ENCODE measurements at regions not wholly inside any gene's neighbourhood (a gene's known extent, or its start where the extent isn't known, plus 50 kb on each side); places are given as distances from the start of the nearest gene placed in this dataset.
"Not testable (repeated sequence)": the region's sequence is repeated elsewhere in the genome, so short reads cannot be mapped to it uniquely, and the experiment has no call there.

DNA sequence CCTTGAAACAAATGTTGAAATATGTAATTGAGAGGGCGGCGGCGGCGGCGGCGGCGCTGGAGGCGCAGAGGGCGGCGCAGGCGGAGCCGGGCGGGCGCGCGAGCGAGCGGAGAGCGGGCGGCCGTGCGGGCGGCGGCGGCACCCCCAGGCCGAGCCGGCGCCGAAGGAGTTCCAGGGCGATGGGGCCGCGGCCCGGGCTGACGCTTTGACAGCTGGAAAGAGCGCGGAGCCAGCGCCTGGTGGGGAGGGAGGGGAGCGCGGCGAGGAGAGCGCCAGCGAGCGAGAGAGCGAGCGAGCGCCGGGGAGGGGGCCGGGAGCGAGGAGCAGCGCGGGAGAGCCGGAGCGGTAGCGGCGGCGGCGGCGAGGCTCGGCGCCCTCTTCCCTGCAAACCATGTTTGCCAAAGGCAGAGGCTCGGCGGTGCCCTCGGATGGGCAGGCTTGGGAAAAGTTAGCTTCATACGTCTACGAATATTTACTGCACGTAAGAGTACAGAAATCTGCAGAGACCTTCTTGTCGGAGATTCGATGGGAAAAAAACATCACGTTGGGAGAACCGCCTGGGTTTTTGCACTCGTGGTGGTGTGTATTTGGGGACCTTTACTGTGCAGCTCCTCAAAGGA is 116.8 kb upstream of the CDK13 start:
- DNase-seq = peak; percentile 73
- H3K14ac ChIP-seq (ENCODE audit: insufficient read depth, low read length); H3K9me3 ChIP-seq (ENCODE audit: control insufficient read depth, low read depth, low read length); H3K4me1 ChIP-seq (ENCODE audit: insufficient read depth, low read length); H2BK20ac ChIP-seq (ENCODE audit: low read depth, low read length, poor library complexity, severe bottlenecking); H3K23me2 ChIP-seq (ENCODE audit: insufficient read length, low read depth, low read length, poor library complexity, severe bottlenecking); H2BK120ac ChIP-seq (ENCODE audit: low read depth, low read length, poor library complexity, severe bottlenecking); H3K9ac ChIP-seq (ENCODE audit: extremely low read depth, insufficient read length, low read length); H3K9me3 Mint-ChIP-seq; H2BK15ac ChIP-seq (ENCODE audit: low read depth, low read length); H3T11ph ChIP-seq (ENCODE audit: low read length); H3K79me2 ChIP-seq (ENCODE audit: insufficient read depth, low read length); H2AK5ac ChIP-seq (ENCODE audit: insufficient read length, low read length); H3K27ac ChIP-seq (ENCODE audit: insufficient read length, low read depth, low read length); H3K79me1 ChIP-seq (ENCODE audit: insufficient read depth, low read depth, low read length, poor library complexity, severe bottlenecking); H2BK5ac ChIP-seq (ENCODE audit: insufficient read length, low read length); H4K5ac ChIP-seq (ENCODE audit: insufficient read length, low read depth, low read length); H4K91ac ChIP-seq (ENCODE audit: insufficient read length, low read depth, low read length); H2BK12ac ChIP-seq (ENCODE audit: insufficient read length, low read depth, low read length); H2AFZ ChIP-seq (ENCODE audit: low read length); H3K23ac ChIP-seq (ENCODE audit: insufficient read length, low read depth, low read length); H3K36me3 Mint-ChIP-seq (ENCODE audit: insufficient read depth in 1 of 3, low read depth in 3 of 3); H3K18ac ChIP-seq (ENCODE audit: insufficient read length, low read depth, low read length); H3K56ac ChIP-seq (ENCODE audit: insufficient read length, low read depth, low read length); H3K27me3 ChIP-seq (ENCODE audit: insufficient read depth, low read length); H3K27ac Mint-ChIP-seq; H4K8ac ChIP-seq (replicated peaks; ENCODE audit: insufficient read length, low read depth, low read length); H3K4ac ChIP-seq (ENCODE audit: low read depth, low read length); H4K20me1 ChIP-seq (ENCODE audit: control insufficient read depth, insufficient read depth, insufficient read length): not testable (repeated sequence)
- Mint-ChIP-seq H3K4me3 (peak overlapping the region; percentile 72 to 86), H3K4me1 (peaks cover 7 to 13% of the 10 kb centered on the region in 2 experiments), H3K27me3 (ENCODE audit: low read depth) (peaks cover 50% of the 10 kb centered on the region)
- no CpG with 5 or more reads among the region's 71 CpGs for WGBS (ENCODE audit: extremely low coverage, insufficient read length, low lambda C conversion rate)
- H3K4me2 ChIP-seq (ENCODE audit: insufficient read depth, insufficient read length, low read length) = peak overlapping the region; percentile 63
- TF ChIP-seq, protein P1, sequence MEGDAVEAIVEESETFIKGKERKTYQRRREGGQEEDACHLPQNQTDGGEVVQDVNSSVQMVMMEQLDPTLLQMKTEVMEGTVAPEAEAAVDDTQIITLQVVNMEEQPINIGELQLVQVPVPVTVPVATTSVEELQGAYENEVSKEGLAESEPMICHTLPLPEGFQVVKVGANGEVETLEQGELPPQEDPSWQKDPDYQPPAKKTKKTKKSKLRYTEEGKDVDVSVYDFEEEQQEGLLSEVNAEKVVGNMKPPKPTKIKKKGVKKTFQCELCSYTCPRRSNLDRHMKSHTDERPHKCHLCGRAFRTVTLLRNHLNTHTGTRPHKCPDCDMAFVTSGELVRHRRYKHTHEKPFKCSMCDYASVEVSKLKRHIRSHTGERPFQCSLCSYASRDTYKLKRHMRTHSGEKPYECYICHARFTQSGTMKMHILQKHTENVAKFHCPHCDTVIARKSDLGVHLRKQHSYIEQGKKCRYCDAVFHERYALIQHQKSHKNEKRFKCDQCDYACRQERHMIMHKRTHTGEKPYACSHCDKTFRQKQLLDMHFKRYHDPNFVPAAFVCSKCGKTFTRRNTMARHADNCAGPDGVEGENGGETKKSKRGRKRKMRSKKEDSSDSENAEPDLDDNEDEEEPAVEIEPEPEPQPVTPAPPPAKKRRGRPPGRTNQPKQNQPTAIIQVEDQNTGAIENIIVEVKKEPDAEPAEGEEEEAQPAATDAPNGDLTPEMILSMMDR (conservative IDR thresholded peaks at IDR 0.05) = 0 out of 3 replicates have a peak, but pooled peaks have one; percentile 10

DNA sequence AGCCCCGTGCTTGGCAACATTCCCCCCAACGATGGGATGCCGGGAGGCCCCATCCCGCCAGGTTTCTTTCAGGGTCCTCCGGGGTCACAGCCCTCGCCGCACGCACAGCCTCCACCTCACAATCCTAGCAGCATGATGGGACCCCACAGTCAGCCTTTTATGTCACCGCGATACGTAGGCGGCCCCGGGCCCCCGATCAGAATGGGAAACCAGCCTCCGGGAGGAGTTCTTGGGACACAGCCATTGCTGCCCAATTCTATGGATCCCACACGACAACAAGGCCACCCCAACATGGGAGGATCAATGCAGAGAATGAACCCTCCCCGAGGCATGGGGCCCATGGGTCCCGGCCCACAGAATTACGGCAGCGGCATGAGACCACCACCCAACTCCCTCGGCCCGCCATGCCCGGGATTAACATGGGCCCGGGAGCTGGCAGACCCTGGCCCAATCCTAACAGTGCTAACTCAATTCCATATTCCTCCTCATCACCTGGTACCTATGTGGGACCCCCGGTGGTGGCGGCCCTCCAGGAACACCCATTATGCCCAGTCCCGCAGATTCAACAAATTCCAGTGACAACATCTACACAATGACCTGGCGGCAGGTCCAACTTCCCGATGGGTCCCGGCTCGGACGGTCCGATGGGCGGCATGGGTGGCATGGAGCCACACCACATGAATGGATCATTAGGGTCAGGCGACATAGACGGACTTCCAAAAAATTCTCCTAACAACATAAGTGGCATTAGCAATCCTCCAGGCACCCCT is 116.0 kb upstream of the CDK13 start:
- DNase-seq; H3T11ph ChIP-seq (ENCODE audit: low read length); H3K4ac ChIP-seq (ENCODE audit: low read depth, low read length); H2BK5ac ChIP-seq (ENCODE audit: insufficient read length, low read length); H3K9me3 ChIP-seq (ENCODE audit: control insufficient read depth, low read depth, low read length); H3K27me3 ChIP-seq (ENCODE audit: insufficient read depth, low read length); H3K79me2 ChIP-seq (ENCODE audit: insufficient read depth, low read length); H3K4me1 ChIP-seq (ENCODE audit: insufficient read depth, low read length); H2BK20ac ChIP-seq (ENCODE audit: low read depth, low read length, poor library complexity, severe bottlenecking); H3K36me3 Mint-ChIP-seq (ENCODE audit: insufficient read depth in 1 of 3, low read depth in 3 of 3); H3K79me1 ChIP-seq (ENCODE audit: insufficient read depth, low read depth, low read length, poor library complexity, severe bottlenecking); H4K91ac ChIP-seq (ENCODE audit: insufficient read length, low read depth, low read length); H4K20me1 ChIP-seq (ENCODE audit: control insufficient read depth, insufficient read depth, insufficient read length); H3K23ac ChIP-seq (ENCODE audit: insufficient read length, low read depth, low read length); H2BK120ac ChIP-seq (ENCODE audit: low read depth, low read length, poor library complexity, severe bottlenecking); H4K8ac ChIP-seq (replicated peaks; ENCODE audit: insufficient read length, low read depth, low read length); H3K14ac ChIP-seq (ENCODE audit: insufficient read depth, low read length); H2AK5ac ChIP-seq (ENCODE audit: insufficient read length, low read length); H3K27ac Mint-ChIP-seq; H3K18ac ChIP-seq (ENCODE audit: insufficient read length, low read depth, low read length); H3K56ac ChIP-seq (ENCODE audit: insufficient read length, low read depth, low read length); H3K9ac ChIP-seq (ENCODE audit: extremely low read depth, insufficient read length, low read length); H2BK15ac ChIP-seq (ENCODE audit: low read depth, low read length); H3K23me2 ChIP-seq (ENCODE audit: insufficient read length, low read depth, low read length, poor library complexity, severe bottlenecking); H3K27ac ChIP-seq (ENCODE audit: insufficient read length, low read depth, low read length); H2BK12ac ChIP-seq (ENCODE audit: insufficient read length, low read depth, low read length); H3K4me1 Mint-ChIP-seq; H3K9me3 Mint-ChIP-seq; H4K5ac ChIP-seq (ENCODE audit: insufficient read length, low read depth, low read length): not testable (repeated sequence)
- no CpG with 5 or more reads among the region's 36 CpGs for WGBS (ENCODE audit: extremely low coverage, insufficient read length, low lambda C conversion rate)
- Histone ChIP-seq H3K4me2 (ENCODE audit: insufficient read depth, insufficient read length, low read length) (peak overlapping the region; percentile 63), H2AFZ (ENCODE audit: low read length) (peak overlapping the region; percentile 14)
- H3K27me3 Mint-ChIP-seq (ENCODE audit: low read depth) = peaks cover 50% of the 10 kb centered on the region
- peak overlapping the region; percentile 72 to 86 for H3K4me3 Mint-ChIP-seq
